ENCODE measurements at regions not wholly inside any gene's neighbourhood (a gene's known extent, or its start where the extent isn't known, plus 50 kb on each side); places are given as distances from the start of the nearest gene placed in this dataset.
A peak's percentile ranks its signal among the peaks of the same experiment; 100 is the strongest.
"Not testable (repeated sequence)": the region's sequence is repeated elsewhere in the genome, so short reads cannot be mapped to it uniquely, and the experiment has no call there.

DNA sequence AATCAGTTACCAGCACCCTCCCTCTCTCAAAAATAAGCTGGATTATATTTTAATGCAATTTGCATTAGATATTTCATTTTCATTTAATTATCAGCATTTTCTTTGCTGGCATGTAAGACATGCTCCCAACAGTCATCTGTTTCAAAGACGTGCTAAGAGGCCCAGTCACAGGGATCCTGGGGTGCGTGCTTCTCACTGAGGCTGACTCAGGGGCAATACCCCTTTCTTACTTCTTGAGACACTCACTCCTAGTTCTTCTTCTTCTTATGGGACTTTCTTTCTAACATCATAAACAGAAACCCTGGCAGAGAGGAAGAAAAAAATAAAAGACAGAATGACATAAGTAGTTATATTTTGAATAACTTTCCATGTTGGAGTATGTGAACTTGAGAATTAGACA, 372.1 kb upstream of the MEX3C start:
- Histone ChIP-seq H3K27ac (replicated peaks in 1 of 4) (no peak overlapping the region), H3K27me3 (no peaks in the 10 kb centered on the region), H3K36me3 (no peaks in the 10 kb centered on the region), H3K9me3 (no peaks in the 10 kb centered on the region), H3K4me1 (peaks cover 0 to 5% (median 0%) of the 10 kb centered on the region in 4 donors), H3K4me3 (no peak overlapping the region)
- DNase-seq (ENCODE audit: extremely low spot score): peak; percentile 37
- intact Hi-C loops (cut with DNase I): no loop called here
- TF ChIP-seq EP300 (IDR thresholded peaks at IDR 0.05): no peak
- no peak for TF ChIP-seq POLR2AphosphoS5 (IDR thresholded peaks at IDR 0.05)
- TF ChIP-seq POLR2A (IDR thresholded peaks at IDR 0.05; ENCODE audit: low read depth): no peak
- no peak for TF ChIP-seq CTCF (IDR thresholded peaks at IDR 0.05)
- 65% methylated on average over 2 of the region's 2 CpGs for WGBS

DNA sequence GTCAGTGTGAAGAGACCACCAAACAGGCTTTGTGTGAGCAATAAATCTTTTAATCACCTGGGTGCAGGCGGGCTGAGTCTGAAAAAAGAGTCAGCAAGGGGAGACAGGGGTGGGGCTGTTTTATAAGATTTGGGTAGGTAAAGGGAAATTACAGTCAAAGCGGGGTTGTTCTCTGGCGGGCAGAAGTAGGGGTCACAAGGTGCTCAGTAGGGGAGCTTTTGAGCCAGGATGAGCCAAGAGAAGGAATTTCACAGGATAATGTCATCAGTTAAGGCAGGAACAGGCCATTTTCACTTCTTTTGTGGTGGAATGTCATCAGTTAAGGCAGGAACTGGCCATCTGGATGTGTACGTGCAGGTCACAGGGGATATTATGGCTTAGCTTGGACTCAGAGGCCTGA, 372.6 kb upstream of the MEX3C start:
- DNase-seq (ENCODE audit: extremely low spot score): peak; percentile 42
- H3K27ac ChIP-seq (replicated peaks in 1 of 4); H3K4me3 ChIP-seq; H3K4me1 ChIP-seq; H3K9me3 ChIP-seq; intact Hi-C loops (cut with DNase I); H3K36me3 ChIP-seq; H3K27me3 ChIP-seq: not testable (repeated sequence)
- WGBS: 82% methylated on average over 4 of the region's 4 CpGs

DNA sequence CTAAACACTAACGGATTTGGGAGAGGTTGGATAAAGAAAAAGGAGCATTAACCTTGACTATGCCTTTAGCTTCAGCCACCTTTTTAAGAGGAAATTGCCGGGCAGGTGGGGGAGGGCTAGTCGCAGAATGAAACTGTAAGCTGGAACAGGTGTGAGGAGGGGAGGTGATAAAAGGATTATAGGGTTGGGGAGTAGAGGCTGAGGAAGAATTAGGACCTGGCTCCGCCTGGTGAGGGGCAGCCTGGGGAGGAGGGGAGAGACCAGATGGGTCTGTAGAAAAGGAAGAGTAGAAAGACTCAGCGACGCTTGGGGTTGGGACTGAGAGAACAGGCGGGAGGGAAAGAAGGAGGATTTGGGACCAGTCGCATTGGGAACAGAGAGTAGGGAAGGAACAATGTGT, 376.4 kb upstream of the MEX3C start:
- H3K27ac ChIP-seq (replicated peaks in 1 of 4); H3K4me1 ChIP-seq; H3K36me3 ChIP-seq; intact Hi-C loops (cut with DNase I); H3K9me3 ChIP-seq; H3K27me3 ChIP-seq; H3K4me3 ChIP-seq: not testable (repeated sequence)
- WGBS: 83% methylated on average over 7 of the region's 8 CpGs
- peak; percentile 29 for DNase-seq (ENCODE audit: extremely low spot score)

DNA sequence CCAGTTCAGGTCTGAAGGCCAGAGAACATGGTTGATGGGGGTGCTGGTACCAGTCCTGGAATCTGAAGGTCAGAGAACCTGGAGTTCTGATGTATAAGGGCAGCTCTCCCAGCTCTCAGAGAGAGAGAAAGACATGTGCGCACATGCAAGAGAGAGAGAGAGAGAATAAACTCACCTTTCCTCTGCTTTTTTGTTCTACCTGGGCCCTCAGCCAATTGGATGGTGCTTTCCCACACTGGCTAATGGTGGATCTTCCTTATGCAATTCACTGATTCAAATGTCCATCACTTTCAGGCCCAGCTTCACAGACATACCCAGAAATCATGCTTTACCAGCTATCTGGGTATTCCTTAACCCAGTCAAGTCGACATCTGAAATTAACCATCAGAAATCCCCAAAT, 377.7 kb upstream of the MEX3C start:
- H3K4me3 ChIP-seq: no peak overlapping the region
- H3K27me3 ChIP-seq: no peaks in the 10 kb centered on the region
- H3K27ac ChIP-seq (replicated peaks in 1 of 4): no peak overlapping the region
- peak; percentile 57 for DNase-seq (ENCODE audit: extremely low spot score)
- 93% methylated on average over 2 of the region's 2 CpGs for WGBS
- no peaks in the 10 kb centered on the region for H3K4me1 ChIP-seq
- intact Hi-C loops (cut with DNase I): no loop called here
- no peak for TF ChIP-seq POLR2A (IDR thresholded peaks at IDR 0.05; ENCODE audit: low read depth)
- no peak for TF ChIP-seq POLR2AphosphoS5 (IDR thresholded peaks at IDR 0.05)
- no peak for TF ChIP-seq CTCF (IDR thresholded peaks at IDR 0.05)
- no peak for TF ChIP-seq EP300 (IDR thresholded peaks at IDR 0.05)
- H3K9me3 ChIP-seq: peaks cover 0 to 9% (median 0%) of the 10 kb centered on the region in 4 donors
- H3K36me3 ChIP-seq: no peaks in the 10 kb centered on the region

GRCh38 chr18:51578406-51578980, 381.0 kb upstream of the MEX3C start:
- Histone ChIP-seq H3K4me3 (no peak overlapping the region), H3K9me3 (peaks cover 0 to 9% (median 0%) of the 10 kb centered on the region in 4 donors), H3K36me3 (no peaks in the 10 kb centered on the region), H3K27me3 (no peaks in the 10 kb centered on the region), H3K27ac (replicated peaks in 1 of 4) (no peak overlapping the region), H3K4me1 (no peaks in the 10 kb centered on the region)
- TF ChIP-seq EP300 (IDR thresholded peaks at IDR 0.05): no peak
- no peak for TF ChIP-seq POLR2A (IDR thresholded peaks at IDR 0.05; ENCODE audit: low read depth)
- 74% methylated on average over 7 of the region's 7 CpGs for WGBS
- intact Hi-C loops (cut with DNase I): no loop called here
- peak; percentile 55 for DNase-seq (ENCODE audit: extremely low spot score)

GRCh38 chr18:51580580-51580979, 383.1 kb upstream of the MEX3C start:
- no peak for TF ChIP-seq POLR2A (IDR thresholded peaks at IDR 0.05; ENCODE audit: low read depth)
- no peak for TF ChIP-seq EP300 (IDR thresholded peaks at IDR 0.05)
- TF ChIP-seq CTCF (IDR thresholded peaks at IDR 0.05): no peak
- TF ChIP-seq POLR2AphosphoS5 (IDR thresholded peaks at IDR 0.05): no peak
- intact Hi-C loops (cut with DNase I): no loop called here
- no peak for DNase-seq (ENCODE audit: extremely low spot score)
- Histone ChIP-seq H3K4me3 (no peak overlapping the region), H3K36me3 (no peaks in the 10 kb centered on the region), H3K9me3 (peaks cover 0 to 9% (median 0%) of the 10 kb centered on the region in 4 donors), H3K27me3 (no peaks in the 10 kb centered on the region), H3K27ac (replicated peaks in 1 of 4) (no peak overlapping the region), H3K4me1 (no peaks in the 10 kb centered on the region)
- WGBS: 79% methylated on average over 4 of the region's 4 CpGs

All from esophagus muscularis mucosa (tissue), 4 donors.